ENCODE measurements at regions not wholly inside any gene's neighbourhood (a gene's known extent, or its start where the extent isn't known, plus 50 kb on each side); places are given as distances from the start of the nearest gene placed in this dataset.

DNA sequence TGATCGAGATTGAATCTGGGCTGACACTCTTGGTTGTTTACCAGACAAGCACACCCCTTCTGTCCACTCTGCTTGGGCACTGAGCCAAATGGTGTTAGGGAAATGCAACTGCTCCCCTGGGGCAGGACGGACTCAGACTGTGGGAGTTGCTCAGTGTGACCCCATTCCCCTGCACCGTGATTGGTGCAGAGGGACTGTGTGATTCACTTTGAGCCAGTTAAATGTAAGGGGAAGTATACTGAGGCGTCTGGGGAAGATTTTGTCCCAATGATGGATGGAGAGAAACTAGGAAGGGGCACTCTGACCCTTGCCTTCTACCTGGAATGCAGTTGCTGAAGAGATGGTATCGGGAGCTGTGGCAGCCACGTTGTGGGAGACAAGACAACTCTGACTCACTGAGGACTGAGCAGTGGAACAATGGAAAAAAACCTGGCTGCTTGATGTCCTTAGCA lies 196.0 kb upstream of the ANKRD55 start:
- H2AFZ ChIP-seq: no peak overlapping the region
- no peaks in the 10 kb centered on the region for H3K36me3 ChIP-seq (replicated peaks; ENCODE audit: insufficient read depth, low read depth)
- no peaks in the 10 kb centered on the region for H3K27me3 ChIP-seq
- H3K4me2 ChIP-seq: no peak overlapping the region
- no peaks in the 10 kb centered on the region for H3K4me1 ChIP-seq (ENCODE audit: insufficient read depth)
- no peaks in the 10 kb centered on the region for H3K79me2 ChIP-seq
- DNase-seq (ENCODE audit: low spot score): no peak
- no peak overlapping the region for H3K27ac ChIP-seq
- 73% methylated on average over 6 of the region's 6 CpGs for WGBS (ENCODE audit: low lambda C conversion rate, missing lambda C conversion rate)
- no peaks in the 10 kb centered on the region for H3K9me2 ChIP-seq (replicated peaks; ENCODE audit: insufficient read depth)
- no peaks in the 10 kb centered on the region for H3K9me3 ChIP-seq (ENCODE audit: low read depth)
- TF ChIP-seq EZH2 (IDR thresholded peaks at IDR 0.05; ENCODE audit: borderline replicate concordance): no peak
- TF ChIP-seq EZH2phosphoT487 (IDR thresholded peaks at IDR 0.05; ENCODE audit: low read depth, severe bottlenecking, unreplicated experiment): no peak
- TF ChIP-seq, protein P1, sequence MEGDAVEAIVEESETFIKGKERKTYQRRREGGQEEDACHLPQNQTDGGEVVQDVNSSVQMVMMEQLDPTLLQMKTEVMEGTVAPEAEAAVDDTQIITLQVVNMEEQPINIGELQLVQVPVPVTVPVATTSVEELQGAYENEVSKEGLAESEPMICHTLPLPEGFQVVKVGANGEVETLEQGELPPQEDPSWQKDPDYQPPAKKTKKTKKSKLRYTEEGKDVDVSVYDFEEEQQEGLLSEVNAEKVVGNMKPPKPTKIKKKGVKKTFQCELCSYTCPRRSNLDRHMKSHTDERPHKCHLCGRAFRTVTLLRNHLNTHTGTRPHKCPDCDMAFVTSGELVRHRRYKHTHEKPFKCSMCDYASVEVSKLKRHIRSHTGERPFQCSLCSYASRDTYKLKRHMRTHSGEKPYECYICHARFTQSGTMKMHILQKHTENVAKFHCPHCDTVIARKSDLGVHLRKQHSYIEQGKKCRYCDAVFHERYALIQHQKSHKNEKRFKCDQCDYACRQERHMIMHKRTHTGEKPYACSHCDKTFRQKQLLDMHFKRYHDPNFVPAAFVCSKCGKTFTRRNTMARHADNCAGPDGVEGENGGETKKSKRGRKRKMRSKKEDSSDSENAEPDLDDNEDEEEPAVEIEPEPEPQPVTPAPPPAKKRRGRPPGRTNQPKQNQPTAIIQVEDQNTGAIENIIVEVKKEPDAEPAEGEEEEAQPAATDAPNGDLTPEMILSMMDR (IDR thresholded peaks at IDR 0.05; ENCODE audit: poor library complexity): no peak
- no peak overlapping the region for H3K4me3 ChIP-seq
- no peaks in the 10 kb centered on the region for H4K20me1 ChIP-seq (ENCODE audit: insufficient read depth, poor library complexity, severe bottlenecking)

DNA sequence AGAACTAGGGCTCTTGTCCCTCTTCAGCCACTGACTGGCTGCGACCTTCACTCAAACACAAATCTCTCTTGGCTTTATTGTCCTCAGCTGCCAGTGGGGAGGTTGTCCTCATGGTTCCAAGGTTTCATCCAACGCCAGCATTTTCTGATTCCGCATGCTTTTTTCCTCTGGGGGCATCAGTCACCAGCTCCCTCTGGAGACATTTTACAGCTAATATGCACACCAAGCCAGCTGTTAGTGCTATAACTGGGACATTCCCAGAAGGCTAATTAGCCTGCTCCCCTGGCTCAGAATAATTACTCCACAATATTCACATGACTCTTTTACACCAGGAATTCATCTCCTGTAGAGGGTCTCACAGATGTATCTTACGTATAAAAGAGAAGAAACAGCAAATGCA lies 193.6 kb upstream of the ANKRD55 start:
- Histone ChIP-seq H3K4me3 (no peak overlapping the region), H3K9me3 (ENCODE audit: low read depth) (no peaks in the 10 kb centered on the region)

DNA sequence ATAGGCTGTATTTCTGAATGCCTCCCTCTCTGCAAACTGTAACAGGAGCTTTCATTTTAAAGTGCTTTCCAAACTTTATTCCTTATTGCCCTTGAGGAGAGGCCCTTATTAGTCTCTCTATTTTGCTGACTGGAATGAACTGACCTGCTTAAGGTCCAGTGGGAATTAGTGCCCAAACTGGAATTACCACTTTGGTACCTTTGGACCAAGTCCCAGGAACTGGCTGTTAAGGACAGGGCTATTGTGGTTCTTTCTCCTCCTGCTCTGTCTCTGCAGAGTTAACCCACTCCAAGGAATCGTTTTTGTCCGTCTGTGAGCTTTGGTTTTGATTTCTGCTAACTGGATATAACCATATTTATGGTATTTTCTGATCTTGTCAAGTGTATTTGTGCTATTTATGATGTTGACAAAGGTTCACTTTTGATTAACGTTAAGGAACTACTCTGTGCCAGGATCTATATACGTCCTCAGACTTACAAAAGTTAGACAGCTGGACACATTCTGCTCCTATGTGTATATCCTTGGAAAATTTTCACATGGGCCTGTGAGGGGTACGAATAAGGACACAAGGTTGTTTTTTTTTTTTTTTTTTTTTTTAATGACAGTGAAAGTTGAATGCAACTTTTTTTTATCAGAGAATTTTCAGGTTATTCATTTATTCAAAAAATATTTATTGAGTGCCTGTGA lies 189.1 kb upstream of the ANKRD55 start:
- WGBS (ENCODE audit: low lambda C conversion rate, missing lambda C conversion rate): 71% methylated on average over 5 of the region's 5 CpGs
- no peaks in the 10 kb centered on the region for H3K9me2 ChIP-seq (replicated peaks; ENCODE audit: insufficient read depth)
- no peaks in the 10 kb centered on the region for H3K79me2 ChIP-seq
- TF ChIP-seq EZH2 (IDR thresholded peaks at IDR 0.05; ENCODE audit: borderline replicate concordance): no peak
- no peak for TF ChIP-seq EZH2phosphoT487 (IDR thresholded peaks at IDR 0.05; ENCODE audit: low read depth, severe bottlenecking, unreplicated experiment)
- TF ChIP-seq, protein P1 (IDR thresholded peaks at IDR 0.05; ENCODE audit: poor library complexity): no peak
- H3K27me3 ChIP-seq: no peaks in the 10 kb centered on the region
- H3K4me1 ChIP-seq (ENCODE audit: insufficient read depth): peaks cover 7% of the 10 kb centered on the region
- peak overlapping the region; percentile 27 for H3K27ac ChIP-seq
- peak; percentile 46 for DNase-seq (ENCODE audit: low spot score)
- H2AFZ ChIP-seq: no peak overlapping the region
- peak overlapping the region; percentile 59 for H3K4me2 ChIP-seq
- H3K9me3 ChIP-seq (ENCODE audit: low read depth): no peaks in the 10 kb centered on the region
- H4K20me1 ChIP-seq (ENCODE audit: insufficient read depth, poor library complexity, severe bottlenecking): no peaks in the 10 kb centered on the region
- no peak overlapping the region for H3K4me3 ChIP-seq
- H3K36me3 ChIP-seq (replicated peaks; ENCODE audit: insufficient read depth, low read depth): no peaks in the 10 kb centered on the region

More for the DNA sequence above, 193.6 kb upstream of the ANKRD55 start:
- Histone ChIP-seq H2AFZ (no peak overlapping the region), H3K27me3 (no peaks in the 10 kb centered on the region), H3K36me3 (replicated peaks; ENCODE audit: insufficient read depth, low read depth) (no peaks in the 10 kb centered on the region), H3K4me1 (ENCODE audit: insufficient read depth) (peaks cover 1% of the 10 kb centered on the region), H3K27ac (no peak overlapping the region), H3K9me2 (replicated peaks; ENCODE audit: insufficient read depth) (no peaks in the 10 kb centered on the region), H4K20me1 (ENCODE audit: insufficient read depth, poor library complexity, severe bottlenecking) (no peaks in the 10 kb centered on the region), H3K79me2 (no peaks in the 10 kb centered on the region), H3K4me2 (no peak overlapping the region)
- DNase-seq (ENCODE audit: low spot score): no peak
- 85% methylated on average over 4 of the region's 4 CpGs for WGBS (ENCODE audit: low lambda C conversion rate, missing lambda C conversion rate)
- no peak for TF ChIP-seq EZH2 (IDR thresholded peaks at IDR 0.05; ENCODE audit: borderline replicate concordance)
- no peak for TF ChIP-seq EZH2phosphoT487 (IDR thresholded peaks at IDR 0.05; ENCODE audit: low read depth, severe bottlenecking, unreplicated experiment)
- TF ChIP-seq, protein P1 (IDR thresholded peaks at IDR 0.05; ENCODE audit: poor library complexity): no peak
